ENCODE measurements at regions not wholly inside any gene's neighbourhood (a gene's known extent, or its start where the extent isn't known, plus 50 kb on each side); places are given as distances from the start of the nearest gene placed in this dataset.

DNA sequence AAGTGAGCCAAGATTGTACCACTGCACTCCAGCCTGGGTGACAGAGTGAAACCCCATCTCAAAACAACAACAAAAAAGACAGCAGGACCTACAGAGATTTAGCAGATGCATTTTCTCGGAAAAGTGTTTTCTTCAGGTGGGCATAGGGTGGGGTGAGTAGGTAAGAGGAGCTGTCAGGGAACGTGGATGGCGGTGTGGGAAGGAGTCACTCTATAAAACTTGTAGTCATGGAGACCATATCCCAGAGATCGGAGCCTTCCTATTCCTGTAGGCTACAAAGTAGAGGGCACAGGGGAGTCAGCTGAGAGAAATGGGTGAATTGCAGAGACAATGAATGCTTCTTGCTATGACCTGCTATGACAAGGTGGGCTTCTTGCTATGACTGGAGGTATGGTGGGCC, 283.0 kb upstream of the FOXK1 start:
- Mint-ChIP-seq H3K27me3 (ENCODE audit: insufficient read depth, low read depth, poor library complexity) (peaks cover 4% of the 10 kb centered on the region), H3K4me1 (no peaks in the 10 kb centered on the region), H3K4me3 (no peak overlapping the region), H3K36me3 (ENCODE audit: low read depth) (peaks cover 14% of the 10 kb centered on the region), H3K27ac (no peak overlapping the region), H3K9me3 (peaks cover 93% of the 10 kb centered on the region)
- Histone ChIP-seq H3K4me1 (ENCODE audit: insufficient read depth) (no peaks in the 10 kb centered on the region), H4K20me1 (replicated peaks; ENCODE audit: insufficient read depth) (no peaks in the 10 kb centered on the region), H3K79me2 (replicated peaks; ENCODE audit: insufficient read depth) (no peaks in the 10 kb centered on the region), H3F3A (replicated peaks; ENCODE audit: low read depth) (no peaks in the 10 kb centered on the region), H3K27me3 (ENCODE audit: insufficient read depth) (no peaks in the 10 kb centered on the region), H3K4me2 (no peak overlapping the region), H2AFZ (no peak overlapping the region), H3K4me3 (no peak overlapping the region), H3K36me3 (ENCODE audit: insufficient read depth) (no peaks in the 10 kb centered on the region), H3K27ac (ENCODE audit: low read depth) (no peak overlapping the region), H3K9me2 (ENCODE audit: insufficient read depth) (0 out of 2 replicates have a peak, but pooled peaks cover 3% of the 10 kb centered on the region)
- DNase-seq (ENCODE audit: low spot score) (no peak), ATAC-seq (no peak)
- TF ChIP-seq, protein P1, sequence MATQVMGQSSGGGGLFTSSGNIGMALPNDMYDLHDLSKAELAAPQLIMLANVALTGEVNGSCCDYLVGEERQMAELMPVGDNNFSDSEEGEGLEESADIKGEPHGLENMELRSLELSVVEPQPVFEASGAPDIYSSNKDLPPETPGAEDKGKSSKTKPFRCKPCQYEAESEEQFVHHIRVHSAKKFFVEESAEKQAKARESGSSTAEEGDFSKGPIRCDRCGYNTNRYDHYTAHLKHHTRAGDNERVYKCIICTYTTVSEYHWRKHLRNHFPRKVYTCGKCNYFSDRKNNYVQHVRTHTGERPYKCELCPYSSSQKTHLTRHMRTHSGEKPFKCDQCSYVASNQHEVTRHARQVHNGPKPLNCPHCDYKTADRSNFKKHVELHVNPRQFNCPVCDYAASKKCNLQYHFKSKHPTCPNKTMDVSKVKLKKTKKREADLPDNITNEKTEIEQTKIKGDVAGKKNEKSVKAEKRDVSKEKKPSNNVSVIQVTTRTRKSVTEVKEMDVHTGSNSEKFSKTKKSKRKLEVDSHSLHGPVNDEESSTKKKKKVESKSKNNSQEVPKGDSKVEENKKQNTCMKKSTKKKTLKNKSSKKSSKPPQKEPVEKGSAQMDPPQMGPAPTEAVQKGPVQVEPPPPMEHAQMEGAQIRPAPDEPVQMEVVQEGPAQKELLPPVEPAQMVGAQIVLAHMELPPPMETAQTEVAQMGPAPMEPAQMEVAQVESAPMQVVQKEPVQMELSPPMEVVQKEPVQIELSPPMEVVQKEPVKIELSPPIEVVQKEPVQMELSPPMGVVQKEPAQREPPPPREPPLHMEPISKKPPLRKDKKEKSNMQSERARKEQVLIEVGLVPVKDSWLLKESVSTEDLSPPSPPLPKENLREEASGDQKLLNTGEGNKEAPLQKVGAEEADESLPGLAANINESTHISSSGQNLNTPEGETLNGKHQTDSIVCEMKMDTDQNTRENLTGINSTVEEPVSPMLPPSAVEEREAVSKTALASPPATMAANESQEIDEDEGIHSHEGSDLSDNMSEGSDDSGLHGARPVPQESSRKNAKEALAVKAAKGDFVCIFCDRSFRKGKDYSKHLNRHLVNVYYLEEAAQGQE (IDR thresholded peaks at IDR 0.05; ENCODE audit: unreplicated experiment) = no peak

DNA sequence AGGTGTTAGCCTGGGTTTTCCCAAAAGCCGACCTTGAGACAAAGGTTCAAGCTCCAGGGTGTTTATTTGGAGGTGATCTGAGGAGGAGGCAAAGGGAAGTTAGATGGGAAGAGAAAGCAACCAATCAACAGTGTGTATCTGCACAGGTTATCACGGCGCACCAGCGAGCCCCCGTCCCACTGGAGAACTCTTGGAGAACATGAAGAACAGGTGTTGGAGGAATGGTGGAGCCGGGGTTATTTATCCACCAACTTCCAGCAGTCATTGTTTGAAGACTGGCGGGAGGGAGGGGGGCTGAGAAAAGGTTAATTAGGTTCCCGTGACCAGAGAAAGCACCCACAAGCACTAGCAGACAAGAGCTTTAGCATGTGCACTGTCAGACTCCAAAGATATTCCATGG, 282.5 kb upstream of the FOXK1 start:
- Histone ChIP-seq H3K27me3 (ENCODE audit: insufficient read depth) (no peaks in the 10 kb centered on the region), H3K36me3 (ENCODE audit: insufficient read depth) (no peaks in the 10 kb centered on the region), H3K4me2 (no peak overlapping the region), H3K4me1 (ENCODE audit: insufficient read depth) (no peaks in the 10 kb centered on the region), H3K4me3 (no peak overlapping the region), H4K20me1 (replicated peaks; ENCODE audit: insufficient read depth) (no peaks in the 10 kb centered on the region), H3K27ac (ENCODE audit: low read depth) (no peak overlapping the region), H3F3A (replicated peaks; ENCODE audit: low read depth) (no peaks in the 10 kb centered on the region), H3K9me2 (ENCODE audit: insufficient read depth) (0 out of 2 replicates have a peak, but pooled peaks cover 4% of the 10 kb centered on the region), H3K79me2 (replicated peaks; ENCODE audit: insufficient read depth) (no peaks in the 10 kb centered on the region), H2AFZ (no peak overlapping the region)
- H3K4me1 Mint-ChIP-seq = no peaks in the 10 kb centered on the region
- peaks cover 14% of the 10 kb centered on the region for H3K36me3 Mint-ChIP-seq (ENCODE audit: low read depth)
- TF ChIP-seq, protein P1 (IDR thresholded peaks at IDR 0.05; ENCODE audit: unreplicated experiment) = no peak
- TF ChIP-seq EZH2phosphoT487 (IDR thresholded peaks at IDR 0.05; ENCODE audit: unreplicated experiment) (no peak), NANOG (IDR thresholded peaks at IDR 0.05; ENCODE audit: borderline replicate concordance) (no peak), ZNF331 (CRISPR knock-in tag; IDR thresholded peaks at IDR 0.05; ENCODE audit: low read depth) (no peak)
- H3K9me3 Mint-ChIP-seq = peaks cover 93% of the 10 kb centered on the region
- no peak for DNase-seq (ENCODE audit: low spot score)
- H3K27me3 Mint-ChIP-seq (ENCODE audit: insufficient read depth, low read depth, poor library complexity) = peaks cover 4% of the 10 kb centered on the region
- no peak overlapping the region for H3K4me3 Mint-ChIP-seq
- no peak for ATAC-seq
- no peak overlapping the region for H3K27ac Mint-ChIP-seq
